H9 (cell line): ENCODE measurements at regions not wholly inside any gene's neighbourhood (a gene's known extent, or its start where the extent isn't known, plus 50 kb on each side); places are given as distances from the start of the nearest gene placed in this dataset.
"Not testable (repeated sequence)": the region's sequence is repeated elsewhere in the genome, so short reads cannot be mapped to it uniquely, and the experiment has no call there.

Experiments
- DNase-seq: peaks from one replicate; pipeline ENCODE4 v3.0.0-alpha.2; 2017
- H2AFZ ChIP-seq: one replicate; pipeline ENCODE4 v1.6.1; 2013; ENCODE audit warnings: mild to moderate bottlenecking, low read length, control low read depth, moderate library complexity
- H2AK5ac ChIP-seq: 2 replicates; pipeline ENCODE4 v1.6.1; 2013; ENCODE audit warnings: low read length, control low read depth, mixed read lengths; ENCODE audit not compliant: insufficient read length
- H2BK120ac ChIP-seq: one replicate; pipeline ENCODE4 v1.6.1; 2013; ENCODE audit warnings: low read depth, mild to moderate bottlenecking, low read length, control low read depth, inconsistent platforms; ENCODE audit not compliant: poor library complexity, severe bottlenecking
- H2BK12ac ChIP-seq: 2 replicates; pipeline ENCODE4 v1.6.1; 2013; ENCODE audit warnings: low read length, control low read depth, mixed read lengths, low read depth; ENCODE audit not compliant: insufficient read length
- H2BK15ac ChIP-seq: 2 replicates; pipeline ENCODE4 v1.6.1; 2013; ENCODE audit warnings: low read depth, low read length, control low read depth
- H2BK20ac ChIP-seq: one replicate; pipeline ENCODE4 v1.6.1; 2013; ENCODE audit warnings: low read depth, mild to moderate bottlenecking, low read length, control low read depth, inconsistent platforms; ENCODE audit not compliant: poor library complexity, severe bottlenecking
- H2BK5ac ChIP-seq: 2 replicates; pipeline ENCODE4 v1.6.1; 2013; ENCODE audit warnings: low read length, control low read depth, mixed read lengths; ENCODE audit not compliant: insufficient read length
- H3K14ac ChIP-seq: 2 replicates; pipeline ENCODE4 v1.6.1; 2013; ENCODE audit warnings: low read length, control low read depth; ENCODE audit not compliant: insufficient read depth
- H3K18ac ChIP-seq: 2 replicates; pipeline ENCODE4 v1.6.1; 2013; ENCODE audit warnings: low read depth, mild to moderate bottlenecking, mixed read lengths, low read length, control low read depth; ENCODE audit not compliant: insufficient read length
- H3K23ac ChIP-seq: 2 replicates; pipeline ENCODE4 v1.6.1; 2013; ENCODE audit warnings: low read length, control low read depth, mixed read lengths, low read depth; ENCODE audit not compliant: insufficient read length
- H3K23me2 ChIP-seq: 2 replicates; pipeline ENCODE4 v1.6.1; 2013; ENCODE audit warnings: low read depth, mild to moderate bottlenecking, mixed read lengths, low read length, control low read depth; ENCODE audit not compliant: insufficient read length, poor library complexity, severe bottlenecking
- H3K27ac ChIP-seq: 2 replicates; pipeline ENCODE4 v1.5.1; 2013; ENCODE audit warnings: low read length, control low read depth, mixed read lengths, low read depth; ENCODE audit not compliant: insufficient read length
- H3K27me3 ChIP-seq: 2 replicates; pipeline ENCODE4 v1.6.1; 2013; ENCODE audit warnings: low read length, control low read depth, inconsistent platforms; ENCODE audit not compliant: insufficient read depth
- H3K4ac ChIP-seq: 2 replicates; pipeline ENCODE4 v1.6.1; 2013; ENCODE audit warnings: low read depth, mild to moderate bottlenecking, control low read depth, inconsistent platforms, low read length, moderate library complexity
- H3K4me1 ChIP-seq: 2 replicates; pipeline ENCODE4 v1.6.1; 2013; ENCODE audit warnings: low read length, control low read depth, inconsistent platforms; ENCODE audit not compliant: insufficient read depth
- H3K4me2 ChIP-seq: 2 replicates; pipeline ENCODE4 v1.6.1; 2013; ENCODE audit warnings: low read length, control low read depth, mixed read lengths; ENCODE audit not compliant: insufficient read length, insufficient read depth
- H3K56ac ChIP-seq: 2 replicates; pipeline ENCODE4 v1.6.1; 2013; ENCODE audit warnings: low read depth, mild to moderate bottlenecking, mixed read lengths, low read length, control low read depth; ENCODE audit not compliant: insufficient read length
- H3K79me1 ChIP-seq: 2 replicates; pipeline ENCODE4 v1.6.1; 2013; ENCODE audit warnings: low read depth, mild to moderate bottlenecking, moderate library complexity, low read length, control low read depth, inconsistent platforms; ENCODE audit not compliant: insufficient read depth, poor library complexity, severe bottlenecking
- H3K79me2 ChIP-seq: 2 replicates; pipeline ENCODE4 v1.6.1; 2013; ENCODE audit warnings: low read length, control low read depth, inconsistent platforms; ENCODE audit not compliant: insufficient read depth
- H3K9ac ChIP-seq: 2 replicates; pipeline ENCODE4 v1.6.1; 2013; ENCODE audit warnings: low read length, control low read depth, mixed read lengths; ENCODE audit not compliant: insufficient read length; ENCODE audit errors: extremely low read depth
- H3K9me3 ChIP-seq: one replicate; pipeline ENCODE4 v1.6.1; 2013; ENCODE audit warnings: low read depth, low read length, inconsistent platforms; ENCODE audit not compliant: control insufficient read depth
- H3T11ph ChIP-seq: one replicate; pipeline ENCODE4 v1.6.1; 2013; ENCODE audit warnings: mild to moderate bottlenecking, low read length, control low read depth, inconsistent platforms
- H4K20me1 ChIP-seq: one replicate; pipeline ENCODE4 v1.6.1; 2013; ENCODE audit not compliant: control insufficient read depth, insufficient read length, insufficient read depth
- H4K5ac ChIP-seq: 2 replicates; pipeline ENCODE4 v1.6.1; 2013; ENCODE audit warnings: low read depth, mild to moderate bottlenecking, mixed read lengths, low read length, control low read depth; ENCODE audit not compliant: insufficient read length
- H4K8ac ChIP-seq: replicated peaks from 2 replicates; pipeline ENCODE4 v1.6.1; 2013; ENCODE audit warnings: low read length, control low read depth, mixed read lengths, low read depth; ENCODE audit not compliant: insufficient read length
- H4K91ac ChIP-seq: 2 replicates; pipeline ENCODE4 v1.6.1; 2013; ENCODE audit warnings: low read depth, mild to moderate bottlenecking, moderate library complexity, mixed read lengths, low read length, control low read depth; ENCODE audit not compliant: insufficient read length
- H3K27ac Mint-ChIP-seq, 3 experiments: 2 replicates in 2 of 3; 3 replicates in 1 of 3; pipeline ENCODE4 v1.8.0; 2020 to 2021; ENCODE audit warnings: mixed read lengths in 3 of 3, mild to moderate bottlenecking in 1 of 3, moderate library complexity in 1 of 3
- H3K27me3 Mint-ChIP-seq: 2 replicates; pipeline ENCODE4 v1.8.0; 2021; ENCODE audit warnings: low read depth, mild to moderate bottlenecking, moderate library complexity, mixed read lengths
- H3K36me3 Mint-ChIP-seq, 3 experiments: 2 replicates in 2 of 3; 3 replicates in 1 of 3; pipeline ENCODE4 v1.8.0; 2020 to 2021; ENCODE audit warnings: low read depth in 3 of 3, mixed read lengths in 3 of 3; ENCODE audit not compliant: insufficient read depth in 1 of 3
- H3K4me1 Mint-ChIP-seq, 2 experiments: 2 replicates each; pipeline ENCODE4 v1.8.0; 2020; ENCODE audit warnings: mixed read lengths in 2 of 2
- H3K4me3 Mint-ChIP-seq, 2 experiments: 2 replicates in 1 of 2; 3 replicates in 1 of 2; pipeline ENCODE4 v1.8.0; 2020 to 2021; ENCODE audit warnings: mild to moderate bottlenecking in 2 of 2, mixed read lengths in 2 of 2, moderate library complexity in 1 of 2
- H3K9me3 Mint-ChIP-seq, 2 experiments: 2 replicates in 1 of 2; 3 replicates in 1 of 2; pipeline ENCODE4 v1.8.0; 2020; ENCODE audit warnings: mild to moderate bottlenecking in 2 of 2, mixed read lengths in 2 of 2, moderate library complexity in 1 of 2
- CTCF ChIP-seq: fragments of 200-600 bp; sonication (generic); conservative IDR thresholded peaks from 3 replicates; pipeline ENCODE4 v1.8.0; 2021; ENCODE audit warnings: antibody characterized with exemption, mild to moderate bottlenecking
- WGBS: extraction: QIAGEN DNeasy Blood & Tissue Kit; methylation state at CpG from one replicate; pipeline ENCODE4 v1.1.7; 2013; ENCODE audit warnings: missing lambda C conversion rate, low lambda C conversion rate, mixed read lengths; ENCODE audit not compliant: insufficient read length; ENCODE audit errors: extremely low coverage; 5-methylcytosine and 5-hydroxymethylcytosine counted together

- WGBS: no CpG with 5 or more reads among the region's 5 CpGs
- H3K4me1 ChIP-seq: 0 out of 2 replicates have a peak, but pooled peaks cover 2% of the 10 kb centered on the region
- no peak overlapping the region for H3K9ac ChIP-seq
- no peaks in the 10 kb centered on the region for H4K20me1 ChIP-seq
- no peaks in the 10 kb centered on the region for H3K79me1 ChIP-seq
- H3K27me3 ChIP-seq: no peaks in the 10 kb centered on the region
- no peak overlapping the region for H3K4ac ChIP-seq
- no peak overlapping the region for H4K5ac ChIP-seq
- no peak overlapping the region for H2BK12ac ChIP-seq
- H2BK20ac ChIP-seq: no peak overlapping the region
- no peak overlapping the region for H3T11ph ChIP-seq
- H4K91ac ChIP-seq: no peak overlapping the region
- no peak overlapping the region for H2AK5ac ChIP-seq
- H3K9me3 Mint-ChIP-seq: peaks cover 24 to 43% of the 10 kb centered on the region in 2 experiments; a peak in 4 of 5 replicates
- H3K23me2 ChIP-seq: no peaks in the 10 kb centered on the region
- no peak overlapping the region for H2AFZ ChIP-seq
- H3K18ac ChIP-seq: no peak overlapping the region
- no peak overlapping the region for H3K14ac ChIP-seq
- peaks cover under 1 to 6% of the 10 kb centered on the region in 2 experiments; a peak in 2 of 4 replicates for H3K4me1 Mint-ChIP-seq
- no peak overlapping the region for H2BK120ac ChIP-seq
- H3K27ac Mint-ChIP-seq: no peak overlapping the region
- H3K27me3 Mint-ChIP-seq: no peaks in the 10 kb centered on the region
- H4K8ac ChIP-seq: no peak overlapping the region
- H2BK5ac ChIP-seq: no peak overlapping the region
- no peaks in the 10 kb centered on the region for H3K9me3 ChIP-seq
- H3K4me3 Mint-ChIP-seq: no peak overlapping the region
- H3K23ac ChIP-seq: no peak overlapping the region
- no peaks in the 10 kb centered on the region; a peak in 2 of 7 replicates for H3K36me3 Mint-ChIP-seq
- H3K4me2 ChIP-seq: no peak overlapping the region
- no peak overlapping the region for H3K56ac ChIP-seq
- H3K27ac ChIP-seq: no peak overlapping the region
- TF ChIP-seq CTCF: no peak
- H3K79me2 ChIP-seq: no peaks in the 10 kb centered on the region
- no peak for DNase-seq
- no peak overlapping the region for H2BK15ac ChIP-seq
Observed at GRCh38 chrX:23066588-23067281, 67.0 kb downstream of the DDX53 start.

DNA sequence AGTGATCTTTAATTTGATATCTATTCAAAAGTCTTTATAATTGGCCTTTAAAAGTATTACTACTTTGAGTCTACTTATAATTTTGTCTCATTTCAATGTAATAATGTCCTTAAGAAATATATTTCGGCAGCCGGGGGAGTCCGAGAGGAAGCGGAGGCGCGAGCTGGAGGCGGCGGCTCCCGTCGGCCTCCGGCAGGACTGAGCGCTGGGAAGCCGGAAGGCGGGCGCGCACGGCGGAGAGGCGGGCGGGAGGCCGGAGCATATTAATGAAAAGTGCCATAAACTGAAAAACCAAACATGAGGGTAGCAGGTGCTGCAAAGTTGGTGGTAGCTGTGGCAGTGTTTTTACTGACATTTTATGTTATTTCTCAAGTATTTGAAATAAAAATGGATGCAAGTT is 75.7 kb downstream of the DDX53 start:
- H4K91ac ChIP-seq, H3K27ac ChIP-seq, H3K4me3 Mint-ChIP-seq, H4K8ac ChIP-seq, H3K18ac ChIP-seq, H2BK20ac ChIP-seq, H2AK5ac ChIP-seq, H2BK15ac ChIP-seq, H2BK12ac ChIP-seq, H3K79me2 ChIP-seq, H3K79me1 ChIP-seq, H3K14ac ChIP-seq, DNase-seq, H3T11ph ChIP-seq, H3K27me3 Mint-ChIP-seq, H3K4me1 Mint-ChIP-seq, H3K27ac Mint-ChIP-seq, H3K4me1 ChIP-seq, H2BK120ac ChIP-seq, H3K23ac ChIP-seq, H3K56ac ChIP-seq, H3K4ac ChIP-seq, H3K23me2 ChIP-seq, H2AFZ ChIP-seq, H3K4me2 ChIP-seq, H2BK5ac ChIP-seq, H4K5ac ChIP-seq, H4K20me1 ChIP-seq, H3K36me3 Mint-ChIP-seq, H3K9ac ChIP-seq, H3K9me3 ChIP-seq, H3K27me3 ChIP-seq: not testable (repeated sequence)
- no CpG with 5 or more reads among the region's 21 CpGs for WGBS
- peaks cover 9 to 29% of the 10 kb centered on the region in 2 experiments; a peak in 4 of 5 replicates for H3K9me3 Mint-ChIP-seq
